HG03460 (cell line): ENCODE measurements at regions not wholly inside any gene's neighbourhood (a gene's known extent, or its start where the extent isn't known, plus 50 kb on each side); places are given as distances from the start of the nearest gene placed in this dataset.
"Not testable (repeated sequence)": the region's sequence is repeated elsewhere in the genome, so short reads cannot be mapped to it uniquely, and the experiment has no call there.

Source experiments
- ATAC-seq: cut with Tn5 transposase; IDR thresholded peaks from one replicate; pipeline ENCODE4 v1.9.1; 2021; ENCODE audit not compliant: unreplicated experiment

DNA sequence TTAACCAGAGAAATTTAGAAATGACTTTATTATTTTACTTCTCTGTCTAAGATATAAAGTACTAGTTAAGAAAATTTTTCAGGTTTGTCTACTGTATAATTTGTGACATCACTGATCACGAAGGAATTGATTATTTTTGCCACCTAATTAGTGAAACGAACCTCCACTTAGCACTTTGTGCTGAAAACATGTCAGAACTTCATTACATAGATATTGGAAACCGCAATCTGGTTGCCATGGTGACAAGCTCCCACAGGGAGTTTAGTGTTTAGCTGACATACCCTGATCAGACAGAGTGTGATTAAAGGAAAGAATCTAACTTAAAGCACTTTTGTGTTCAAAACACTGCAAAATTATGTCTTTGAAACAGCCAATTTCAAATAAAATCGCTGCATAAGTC is 668.4 kb upstream of the CCNG1 start:
- ATAC-seq, result no peak

DNA sequence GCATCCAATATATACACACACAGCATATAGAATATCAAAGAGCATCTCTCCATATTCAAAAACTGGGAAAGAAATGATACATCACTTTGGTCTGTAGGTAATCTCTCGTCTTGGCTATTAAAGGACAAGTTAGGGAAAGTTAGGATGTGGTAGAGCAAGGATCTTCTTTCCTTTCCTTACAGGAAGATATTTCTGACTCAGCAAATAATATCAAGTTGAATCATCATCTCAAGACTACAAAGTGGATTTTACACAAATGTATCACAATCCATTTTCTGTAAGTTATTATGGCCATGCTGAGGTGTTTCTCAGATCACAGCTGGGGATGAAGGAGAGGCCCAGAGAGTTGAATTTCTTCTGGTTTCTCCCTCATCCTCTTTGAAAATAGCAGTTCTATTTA is 651.7 kb upstream of the CCNG1 start:
- no peak for ATAC-seq

DNA sequence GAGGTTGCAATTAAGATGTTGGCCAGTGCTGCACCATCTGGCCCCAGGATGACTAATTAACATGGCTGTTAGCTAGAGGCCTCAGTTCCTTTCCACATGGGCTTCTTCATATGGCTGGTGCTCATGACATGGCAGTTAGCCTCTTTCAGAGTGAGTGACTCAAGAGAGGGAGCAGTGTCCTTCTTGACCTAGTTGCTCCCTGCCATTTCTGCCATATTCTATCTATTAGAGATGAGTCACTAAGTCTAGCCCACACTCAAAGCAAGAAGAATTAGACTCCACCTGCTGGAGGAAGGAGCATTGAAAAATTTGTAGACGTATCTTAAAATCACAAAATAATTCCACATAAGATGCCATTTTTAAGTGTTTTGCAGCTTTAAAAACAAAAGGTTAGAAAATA is 651.2 kb upstream of the CCNG1 start:
- ATAC-seq, result no peak

DNA sequence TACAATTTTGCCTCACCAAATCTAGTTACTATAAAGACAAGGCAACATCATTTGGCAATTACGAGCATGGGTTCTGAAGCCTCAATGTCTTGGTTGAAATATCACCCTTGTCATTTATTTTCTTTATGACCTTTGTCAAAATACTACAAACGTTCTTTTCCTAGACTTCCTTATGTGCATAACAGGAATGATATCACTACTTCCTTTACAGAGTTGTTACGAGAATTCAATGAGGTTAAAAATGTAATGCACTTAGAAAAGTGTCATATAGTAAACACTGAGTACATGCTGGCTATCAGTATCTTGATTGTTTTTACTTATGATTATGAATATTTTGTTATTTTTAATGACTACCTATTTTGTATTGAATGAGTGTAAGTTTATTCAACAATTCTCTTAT is 640.9 kb upstream of the CCNG1 start:
- ATAC-seq, result no peak

DNA sequence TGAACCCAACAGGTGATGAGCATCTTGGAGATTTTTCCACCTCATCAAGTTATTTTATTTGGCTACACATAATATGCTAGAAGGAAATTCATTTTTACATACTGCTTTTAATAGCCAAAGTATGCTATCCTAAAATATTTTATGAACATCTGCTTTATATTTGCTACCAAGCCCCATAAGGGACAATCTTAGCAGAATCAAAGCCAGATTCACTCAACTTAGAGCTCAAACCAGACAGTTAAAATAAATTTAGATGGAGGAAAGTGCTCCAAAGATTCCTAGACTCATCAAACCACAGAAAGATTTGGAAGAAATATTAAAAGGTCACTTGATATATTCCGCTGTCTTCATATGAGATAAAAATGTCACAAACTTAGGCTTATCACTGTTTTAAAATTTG is 637.1 kb upstream of the CCNG1 start:
- ATAC-seq, result no peak

DNA sequence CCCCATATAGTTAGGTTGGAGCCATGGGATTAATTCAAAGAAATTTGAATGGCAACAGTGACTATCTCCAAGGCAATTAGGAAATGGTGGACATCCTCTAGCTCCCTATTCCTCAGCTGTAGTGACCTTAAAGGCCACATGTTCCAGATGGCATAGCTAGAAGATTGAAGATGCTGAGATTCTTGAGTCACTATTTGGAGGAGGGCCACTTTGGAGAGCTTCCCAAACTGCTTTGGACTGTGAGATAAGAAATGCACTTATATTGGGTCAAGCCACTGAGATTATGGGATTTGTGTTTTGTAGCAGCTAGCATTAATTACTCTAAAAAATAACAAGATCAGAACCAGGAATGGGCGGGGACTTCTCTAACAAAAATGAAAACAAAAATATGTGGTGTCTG is 636.2 kb upstream of the CCNG1 start:
- ATAC-seq, result no peak

DNA sequence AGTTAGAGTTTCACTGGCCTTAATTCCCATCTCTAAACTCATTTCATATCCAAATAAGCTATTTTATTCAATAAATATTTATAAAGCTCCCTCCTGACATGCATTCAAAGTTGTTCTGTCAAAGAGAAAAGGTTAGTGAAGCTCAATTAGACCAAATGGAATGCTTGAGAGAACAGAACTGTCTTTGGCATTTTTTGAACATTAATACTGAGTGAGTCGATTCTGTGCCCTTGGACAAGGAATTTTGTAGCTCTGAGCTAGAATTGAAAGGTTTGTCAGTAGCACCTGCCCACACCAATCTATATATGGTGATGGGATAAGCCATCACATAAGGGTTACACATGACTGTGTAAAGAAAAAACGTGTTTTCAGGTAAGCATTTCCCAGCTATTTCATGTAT is 631.2 kb upstream of the CCNG1 start:
- no peak for ATAC-seq

DNA sequence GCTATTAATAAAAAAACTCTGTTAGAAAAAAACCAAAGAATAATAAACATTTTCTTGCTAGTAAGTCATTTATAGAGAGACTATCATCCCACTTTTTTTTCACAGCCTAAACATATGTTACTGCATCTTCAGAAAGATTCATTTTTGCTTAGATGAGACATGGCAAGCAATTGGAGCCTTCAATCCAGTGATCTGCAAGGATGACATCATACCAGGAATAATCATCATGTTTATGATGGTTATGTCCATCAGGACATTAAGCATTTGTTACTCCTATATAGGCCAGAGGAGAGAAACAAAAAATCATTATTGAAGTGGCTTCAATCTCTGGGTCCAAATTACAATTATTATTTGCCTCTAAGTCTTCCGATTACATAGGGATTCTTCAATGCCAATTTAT is 626.3 kb upstream of the CCNG1 start:
- no peak for ATAC-seq

DNA sequence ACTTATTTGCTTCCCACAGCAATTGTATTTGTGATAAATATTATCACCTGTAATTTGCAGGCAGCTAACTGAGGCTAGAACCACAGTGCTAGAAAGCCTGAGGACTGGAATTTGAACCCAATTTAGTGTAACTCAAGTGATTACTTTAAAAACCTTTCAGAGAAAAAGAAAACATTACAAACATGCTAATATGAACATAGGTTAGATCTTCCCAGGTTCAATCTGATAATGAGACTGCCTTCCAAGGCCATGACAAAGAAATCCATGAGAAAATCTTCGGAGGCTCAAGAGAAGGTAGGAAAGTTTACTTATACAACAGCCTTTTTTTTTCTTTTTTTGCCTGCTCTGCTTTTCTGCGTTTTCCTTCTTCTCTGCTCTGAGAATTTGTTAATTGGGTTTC is 620.6 kb upstream of the CCNG1 start:
- ATAC-seq, result no peak

DNA sequence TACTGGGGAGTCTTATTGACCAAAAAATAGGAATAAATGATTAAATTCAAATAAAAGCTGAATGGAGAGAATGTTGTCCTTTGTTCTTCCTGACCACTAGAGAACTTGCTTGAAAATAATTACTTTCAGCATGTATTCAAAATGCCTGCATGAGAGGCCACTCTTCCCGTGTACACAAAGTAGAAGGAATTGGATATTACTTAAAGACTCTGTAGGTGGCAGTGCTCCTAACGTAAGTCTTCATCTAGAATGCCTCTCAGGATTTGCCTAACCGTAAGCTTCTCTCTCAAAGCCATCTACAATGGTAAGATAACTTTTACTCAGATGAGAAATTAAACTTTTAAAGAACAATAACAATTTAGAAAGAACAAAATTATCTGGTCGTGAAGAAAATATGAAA is 620.0 kb upstream of the CCNG1 start:
- no peak for ATAC-seq

DNA sequence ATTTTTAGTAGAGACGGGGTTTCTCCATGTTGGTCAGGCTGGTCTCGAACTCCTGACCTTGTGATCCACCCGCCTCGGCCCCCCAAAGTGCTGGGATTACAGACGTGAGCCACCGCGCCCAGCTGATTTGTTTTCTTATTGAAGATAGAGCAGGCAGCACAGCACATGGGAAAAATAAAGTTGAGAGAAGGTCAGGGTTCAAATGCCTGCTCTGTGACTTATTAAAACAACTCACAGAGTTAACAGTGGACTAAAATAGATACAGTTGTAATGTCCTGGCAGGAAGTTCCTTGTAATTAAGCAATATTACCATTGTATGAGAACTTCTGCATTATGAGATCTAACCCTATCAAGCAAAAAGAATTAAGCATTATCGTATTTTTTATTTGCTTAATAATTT is 615.7 kb upstream of the CCNG1 start:
- not testable (repeated sequence) for ATAC-seq

DNA sequence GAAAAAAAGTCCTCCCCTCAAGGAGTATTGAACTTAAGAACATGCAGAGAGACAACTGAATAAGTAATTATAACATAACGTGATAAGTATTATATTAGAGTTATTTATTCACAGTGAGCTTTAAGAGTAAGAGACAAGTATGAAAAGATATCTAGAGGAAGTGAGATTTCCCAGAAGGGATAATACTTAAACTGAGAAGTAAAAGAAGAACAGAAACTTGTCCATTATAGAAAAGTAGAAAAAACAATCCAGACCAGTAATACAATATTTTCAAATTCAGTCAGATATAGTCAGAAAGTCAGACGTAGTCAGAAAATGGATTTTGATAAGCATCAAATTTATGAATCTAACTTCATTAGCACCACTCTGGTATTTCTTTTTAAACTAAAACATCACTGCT is 613.0 kb upstream of the CCNG1 start:
- peak; percentile 78 for ATAC-seq

DNA sequence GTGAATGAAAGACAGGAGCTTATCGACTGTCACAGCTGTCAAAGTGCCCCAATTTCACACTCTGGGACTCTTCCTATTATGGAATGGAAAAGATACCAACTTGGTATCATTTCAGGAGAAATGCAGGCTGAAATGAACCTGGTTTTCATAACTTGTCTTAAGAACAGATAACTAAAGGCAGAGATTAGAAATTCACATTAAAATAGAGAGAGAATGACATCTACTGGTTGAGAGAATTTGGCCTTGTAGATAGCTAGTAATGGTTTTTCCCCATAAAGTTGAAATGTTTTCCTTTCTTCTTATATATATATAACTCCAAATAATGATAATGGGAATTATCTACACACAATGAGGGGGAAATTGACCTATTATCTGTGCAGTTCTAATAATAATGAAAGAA is 600.2 kb upstream of the CCNG1 start:
- ATAC-seq, result no peak

DNA sequence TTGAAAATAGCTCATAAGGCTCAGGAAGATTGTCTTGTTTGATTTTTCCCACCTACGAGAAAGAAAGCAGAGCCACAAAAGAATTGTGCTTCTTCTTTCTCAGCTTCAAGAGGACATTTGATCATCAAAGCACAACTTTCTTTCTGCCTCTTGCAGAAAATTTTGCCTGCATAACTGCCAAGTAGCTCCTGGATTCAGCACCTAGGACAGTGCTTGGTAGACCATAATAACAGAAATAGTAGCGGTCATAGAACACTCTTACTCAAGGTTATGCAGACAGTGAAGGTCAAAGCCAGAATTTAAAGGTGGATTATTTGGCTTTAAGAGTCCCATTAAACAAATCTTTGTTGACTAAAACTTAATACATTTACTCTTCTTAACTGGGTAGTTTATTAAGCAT is 594.7 kb upstream of the CCNG1 start:
- ATAC-seq, result no peak

DNA sequence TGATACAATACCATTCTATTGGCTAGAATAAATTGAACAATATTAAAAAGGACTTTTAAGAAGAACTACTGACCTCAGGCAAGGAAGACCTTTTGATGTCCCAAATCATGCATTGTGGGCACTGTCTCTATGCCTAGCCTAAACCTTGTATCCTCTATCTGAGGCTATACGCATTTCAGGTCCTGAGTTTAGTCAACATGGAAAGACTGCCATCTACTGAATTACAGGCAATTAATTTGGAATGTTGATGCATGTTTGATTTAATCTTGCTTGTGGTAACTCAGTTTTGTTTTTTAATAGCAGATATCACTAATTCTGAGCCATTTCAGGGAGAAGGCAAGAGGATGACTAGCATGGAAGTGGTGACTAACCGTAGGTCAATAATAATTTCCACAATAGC is 585.3 kb upstream of the CCNG1 start:
- ATAC-seq, result no peak

DNA sequence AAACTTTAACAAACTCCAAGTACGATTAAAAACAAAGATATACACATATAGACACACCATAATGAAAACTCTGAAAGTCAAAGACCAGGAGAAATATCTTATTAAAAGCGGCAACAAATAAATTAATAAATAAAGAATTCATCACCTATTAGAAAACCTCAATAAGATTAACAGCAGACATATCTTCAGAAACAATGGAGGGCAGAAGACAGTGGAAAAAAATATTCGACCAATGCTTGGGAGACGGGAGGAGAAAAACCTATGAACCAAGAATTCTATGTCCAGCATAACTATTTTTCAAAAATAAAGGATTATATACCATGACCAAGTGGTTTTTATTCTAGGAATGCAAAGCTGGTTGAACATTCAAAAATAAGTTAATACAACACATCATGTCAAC is 578.6 kb upstream of the CCNG1 start:
- no peak for ATAC-seq

DNA sequence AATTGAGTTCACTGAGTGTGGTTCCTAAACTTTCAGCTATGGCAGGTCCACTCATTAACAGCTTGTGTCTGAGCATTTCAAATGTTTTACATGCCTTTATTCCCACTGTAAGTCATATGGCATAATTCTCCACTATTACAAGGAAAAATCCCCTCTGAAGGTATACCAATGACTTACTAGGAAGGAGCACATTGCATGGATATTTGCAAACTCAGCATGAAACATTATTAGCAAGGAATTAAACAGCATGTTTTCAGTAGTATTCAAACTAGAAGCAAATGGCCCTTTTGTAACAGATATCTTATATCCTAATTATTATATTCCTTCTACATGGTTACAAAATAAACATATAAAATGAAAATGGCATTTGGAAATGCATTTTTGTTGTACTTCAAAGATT is 566.4 kb upstream of the CCNG1 start:
- no peak for ATAC-seq

DNA sequence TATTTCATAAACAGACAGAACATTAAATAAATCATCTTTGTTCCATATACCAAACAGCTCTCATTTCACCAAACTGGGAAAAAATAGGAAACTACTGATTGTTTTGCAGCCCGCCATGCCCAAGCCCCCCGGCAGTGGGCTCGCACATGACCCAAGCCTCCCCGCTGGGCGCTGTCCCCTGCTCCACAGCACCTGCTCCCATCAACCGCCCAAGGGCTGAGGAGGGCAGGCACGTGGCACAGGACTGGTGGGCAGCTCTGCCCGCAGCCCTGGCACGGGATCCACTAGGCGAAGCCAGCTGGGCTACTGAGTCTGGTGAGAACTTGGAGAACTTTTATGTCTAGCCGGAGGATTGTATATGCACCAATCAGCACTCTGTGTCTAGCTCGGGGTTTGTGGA is 554.8 kb upstream of the CCNG1 start:
- no peak for ATAC-seq

DNA sequence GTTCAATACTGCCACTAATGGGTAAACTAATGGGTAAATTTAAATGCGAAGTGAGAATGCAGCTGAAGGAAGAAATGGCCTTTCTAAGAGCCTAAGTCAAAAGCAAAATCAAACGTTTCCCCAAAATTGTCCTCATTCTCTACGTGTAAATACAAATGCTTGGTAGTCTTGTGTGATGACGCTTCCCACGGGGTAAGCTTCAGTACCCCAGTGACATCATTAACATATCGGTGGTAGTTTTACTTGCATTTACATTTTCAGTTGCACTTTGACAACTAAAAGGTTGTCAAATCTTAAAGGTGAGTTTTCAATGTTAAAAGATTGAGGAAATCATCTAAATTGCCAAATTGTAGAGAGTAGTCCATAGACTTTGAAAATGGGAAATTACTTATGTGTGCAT is 550.7 kb upstream of the CCNG1 start:
- no peak for ATAC-seq

DNA sequence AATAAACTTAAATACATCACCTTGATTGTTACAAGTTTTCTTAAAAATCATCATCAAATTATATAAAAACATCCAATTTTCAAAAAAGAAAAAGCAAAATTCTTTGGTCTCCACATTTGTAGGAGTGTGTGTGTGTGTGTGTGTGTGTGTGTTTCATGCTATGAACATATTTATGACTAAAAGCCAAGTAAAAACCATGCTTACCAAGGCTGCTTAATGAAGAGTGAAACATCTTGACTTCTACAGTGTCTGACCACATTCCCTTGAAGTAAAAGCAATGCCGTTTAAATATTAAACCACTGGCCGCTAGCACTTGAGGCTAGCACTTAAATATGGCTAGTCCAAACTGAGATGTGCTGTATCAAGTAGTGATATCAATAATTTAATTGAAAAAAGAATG is 549.1 kb upstream of the CCNG1 start:
- ATAC-seq, result no peak

DNA sequence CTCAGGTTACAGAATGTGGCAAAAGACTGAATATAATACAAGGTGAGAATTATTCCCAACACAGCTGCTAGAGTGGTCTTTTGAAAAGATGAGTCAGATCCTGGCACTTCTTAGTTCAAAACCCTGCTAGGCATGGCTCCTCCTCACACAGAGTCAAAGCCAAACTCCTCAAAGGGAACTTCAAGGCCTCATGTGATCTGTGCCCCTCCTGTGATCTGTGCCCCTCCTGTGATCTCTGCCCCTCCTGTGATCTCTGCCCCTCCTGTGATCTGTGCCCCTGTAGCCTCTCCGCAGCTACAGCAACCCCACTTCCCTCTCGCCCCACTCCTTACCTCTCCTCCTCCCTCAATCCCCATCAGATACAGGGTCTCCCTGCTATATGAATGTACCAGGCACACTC is 525.5 kb upstream of the CCNG1 start:
- ATAC-seq, result no peak

DNA sequence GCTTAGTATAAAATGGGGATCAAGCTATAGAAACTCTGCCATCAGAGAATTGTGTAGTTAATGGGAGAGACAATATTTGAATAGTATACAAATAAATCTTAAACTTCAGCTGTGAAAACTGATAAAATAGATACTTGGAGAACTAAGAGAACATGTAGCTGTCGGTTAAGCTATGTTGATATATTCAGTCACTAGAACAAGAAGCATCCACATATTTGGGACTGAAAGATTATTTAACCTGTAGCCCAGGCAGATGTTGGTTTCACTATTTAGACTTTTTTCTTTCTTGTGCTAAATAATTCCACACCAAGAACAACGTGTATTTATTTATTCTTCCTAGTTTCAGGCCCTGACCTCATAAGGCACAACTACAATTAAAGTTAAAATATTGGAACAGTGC is 521.0 kb upstream of the CCNG1 start:
- ATAC-seq, result no peak

DNA sequence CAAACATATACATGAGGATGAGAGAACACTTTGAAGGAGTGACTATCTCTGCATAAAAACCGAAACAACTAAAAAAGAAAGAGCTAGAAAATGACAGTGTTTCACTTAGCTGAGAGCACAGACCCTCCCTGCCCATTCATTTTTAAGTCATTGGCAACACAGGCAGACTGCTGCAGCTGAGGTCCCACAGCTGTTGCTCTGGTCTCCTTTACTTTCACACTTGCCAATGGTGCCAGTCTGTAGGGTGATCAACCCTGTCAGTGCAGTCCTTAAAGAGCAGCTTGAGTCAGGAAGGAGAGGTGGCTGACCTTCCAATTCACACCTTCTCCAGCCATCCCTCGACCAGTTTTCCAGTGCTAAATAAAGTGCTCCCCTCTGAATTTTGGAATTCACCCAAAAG is 508.3 kb upstream of the CCNG1 start:
- no peak for ATAC-seq

DNA sequence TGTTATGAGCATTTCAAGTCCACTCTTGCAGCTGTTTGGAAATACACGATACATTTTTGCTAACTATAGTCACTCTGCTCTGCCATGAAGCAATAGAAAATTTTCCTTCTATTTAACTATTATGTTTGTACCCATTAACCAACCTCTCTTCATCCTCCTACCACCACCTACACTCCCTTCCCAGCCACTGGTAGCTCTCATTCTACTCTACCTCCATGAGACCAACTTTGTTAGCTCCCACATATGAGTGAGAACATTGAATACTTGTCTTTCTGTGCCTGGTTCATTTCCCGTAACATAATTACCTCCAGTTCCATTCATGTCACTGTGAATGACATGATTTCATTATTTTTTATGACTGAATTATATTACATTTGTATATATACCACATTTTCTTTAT is 505.9 kb upstream of the CCNG1 start:
- ATAC-seq, result no peak
